ENCODE measurements at regions not wholly inside any gene's neighbourhood (a gene's known extent, or its start where the extent isn't known, plus 50 kb on each side); places are given as distances from the start of the nearest gene placed in this dataset.

DNA sequence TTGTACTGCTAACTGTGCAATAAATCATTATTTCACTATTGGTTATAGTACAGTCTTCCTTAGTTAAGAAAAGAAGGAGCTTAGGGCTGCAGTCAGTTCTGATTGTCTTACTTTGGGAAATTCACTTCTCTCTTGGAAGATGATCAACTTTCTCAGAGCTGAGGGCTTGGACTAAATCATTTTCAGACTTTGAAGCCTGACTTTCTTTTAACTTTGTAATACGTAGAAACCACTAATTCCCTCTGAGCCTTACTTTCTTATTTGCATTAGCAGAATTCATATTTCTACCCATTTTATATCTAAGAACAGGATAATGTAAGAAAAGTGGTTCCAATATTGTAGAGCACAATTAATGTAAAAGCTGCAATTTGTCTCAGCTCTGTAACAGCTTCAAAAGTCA lies 386.4 kb downstream of the TRIB2 start:
- no peak overlapping the region for H3K27ac ChIP-seq
- no peaks in the 10 kb centered on the region for H3K36me3 ChIP-seq
- TF ChIP-seq, protein P1, sequence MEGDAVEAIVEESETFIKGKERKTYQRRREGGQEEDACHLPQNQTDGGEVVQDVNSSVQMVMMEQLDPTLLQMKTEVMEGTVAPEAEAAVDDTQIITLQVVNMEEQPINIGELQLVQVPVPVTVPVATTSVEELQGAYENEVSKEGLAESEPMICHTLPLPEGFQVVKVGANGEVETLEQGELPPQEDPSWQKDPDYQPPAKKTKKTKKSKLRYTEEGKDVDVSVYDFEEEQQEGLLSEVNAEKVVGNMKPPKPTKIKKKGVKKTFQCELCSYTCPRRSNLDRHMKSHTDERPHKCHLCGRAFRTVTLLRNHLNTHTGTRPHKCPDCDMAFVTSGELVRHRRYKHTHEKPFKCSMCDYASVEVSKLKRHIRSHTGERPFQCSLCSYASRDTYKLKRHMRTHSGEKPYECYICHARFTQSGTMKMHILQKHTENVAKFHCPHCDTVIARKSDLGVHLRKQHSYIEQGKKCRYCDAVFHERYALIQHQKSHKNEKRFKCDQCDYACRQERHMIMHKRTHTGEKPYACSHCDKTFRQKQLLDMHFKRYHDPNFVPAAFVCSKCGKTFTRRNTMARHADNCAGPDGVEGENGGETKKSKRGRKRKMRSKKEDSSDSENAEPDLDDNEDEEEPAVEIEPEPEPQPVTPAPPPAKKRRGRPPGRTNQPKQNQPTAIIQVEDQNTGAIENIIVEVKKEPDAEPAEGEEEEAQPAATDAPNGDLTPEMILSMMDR (IDR thresholded peaks at IDR 0.05; ENCODE audit: low read depth, low read length): no peak
- H3K4me1 ChIP-seq (ENCODE audit: low read depth): no peaks in the 10 kb centered on the region
- no peaks in the 10 kb centered on the region for H3K27me3 ChIP-seq
- no peak overlapping the region for H3K4me3 ChIP-seq
- DNase-seq (ENCODE audit: low read depth in 1 of 2, low spot score in 1 of 2): no peak
- no peaks in the 10 kb centered on the region for H3K9me3 ChIP-seq (ENCODE audit: low read depth)

- Histone ChIP-seq H3K27ac (no peak overlapping the region), H3K4me1 (ENCODE audit: low read depth) (no peaks in the 10 kb centered on the region), H3K9me3 (ENCODE audit: low read depth) (no peaks in the 10 kb centered on the region), H3K36me3 (no peaks in the 10 kb centered on the region), H3K4me3 (no peak overlapping the region), H3K27me3 (no peaks in the 10 kb centered on the region)
- no peak for DNase-seq (ENCODE audit: low read depth in 1 of 2, low spot score in 1 of 2)
- TF ChIP-seq, protein P1 (IDR thresholded peaks at IDR 0.05; ENCODE audit: low read depth, low read length): no peak
These were observed 387.2 kb downstream of the TRIB2 start for GRCh38 chr2:13103778-13104493.

- no peak overlapping the region for H3K27ac ChIP-seq
- H3K9me3 ChIP-seq (ENCODE audit: low read depth): no peaks in the 10 kb centered on the region
- no peaks in the 10 kb centered on the region for H3K4me1 ChIP-seq (ENCODE audit: low read depth)
- H3K27me3 ChIP-seq: no peaks in the 10 kb centered on the region
- no peak overlapping the region for H3K4me3 ChIP-seq
- no peak for DNase-seq (ENCODE audit: low read depth in 1 of 2, low spot score in 1 of 2)
- TF ChIP-seq, protein P1 (IDR thresholded peaks at IDR 0.05; ENCODE audit: low read depth, low read length): no peak
- no peaks in the 10 kb centered on the region for H3K36me3 ChIP-seq
These were observed 388.0 kb downstream of the TRIB2 start for GRCh38 chr2:13104723-13105122.

- Histone ChIP-seq H3K36me3 (no peaks in the 10 kb centered on the region), H3K27ac (no peak overlapping the region), H3K27me3 (no peaks in the 10 kb centered on the region), H3K4me3 (no peak overlapping the region), H3K4me1 (ENCODE audit: low read depth) (no peaks in the 10 kb centered on the region), H3K9me3 (ENCODE audit: low read depth) (no peaks in the 10 kb centered on the region)
- DNase-seq (ENCODE audit: low read depth in 1 of 2, low spot score in 1 of 2): no peak
- TF ChIP-seq, protein P1 (IDR thresholded peaks at IDR 0.05; ENCODE audit: low read depth, low read length): no peak
These were observed 389.6 kb downstream of the TRIB2 start for GRCh38 chr2:13106302-13106701.

GRCh38 chr2:13109516-13109915 lies 392.8 kb downstream of the TRIB2 start:
- Histone ChIP-seq H3K27me3 (no peaks in the 10 kb centered on the region), H3K27ac (no peak overlapping the region), H3K4me1 (ENCODE audit: low read depth) (peaks cover 4% of the 10 kb centered on the region), H3K9me3 (ENCODE audit: low read depth) (no peaks in the 10 kb centered on the region), H3K4me3 (no peak overlapping the region), H3K36me3 (no peaks in the 10 kb centered on the region)
- DNase-seq (ENCODE audit: low read depth in 1 of 2, low spot score in 1 of 2): no peak
- TF ChIP-seq, protein P1 (IDR thresholded peaks at IDR 0.05; ENCODE audit: low read depth, low read length): no peak

Measured in cardiac muscle cell (in vitro differentiated cells and primary cell).